HG02610 (cell line): ENCODE measurements at regions not wholly inside any gene's neighbourhood (a gene's known extent, or its start where the extent isn't known, plus 50 kb on each side); places are given as distances from the start of the nearest gene placed in this dataset.
"Not testable (repeated sequence)": the region's sequence is repeated elsewhere in the genome, so short reads cannot be mapped to it uniquely, and the experiment has no call there.

Experiments used
- ATAC-seq: cut with Tn5 transposase; IDR thresholded peaks from one replicate; pipeline ENCODE4 v1.9.1; 2021; ENCODE audit warnings: mild to moderate bottlenecking, moderate library complexity; ENCODE audit not compliant: unreplicated experiment

DNA sequence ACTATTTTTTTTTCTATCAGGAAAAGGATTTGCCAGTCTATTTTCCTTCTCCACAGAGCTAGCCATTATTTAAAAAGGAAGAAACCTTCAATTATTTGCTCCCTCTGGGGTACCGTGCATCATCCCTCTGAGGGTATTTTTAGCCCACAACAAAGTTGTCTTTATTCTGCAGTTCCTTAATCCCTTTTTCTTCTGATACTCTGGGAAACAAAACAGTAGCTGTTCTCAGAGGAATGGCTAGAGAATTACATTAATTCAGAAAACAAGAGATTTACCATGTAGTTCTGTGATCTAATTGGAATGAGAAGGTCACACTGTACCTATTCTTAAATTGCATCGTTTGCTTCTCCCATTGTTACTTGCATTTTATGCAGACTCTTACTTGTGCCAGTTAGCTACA, 1056.7 kb downstream of the STIM2 start:
- ATAC-seq: no peak

DNA sequence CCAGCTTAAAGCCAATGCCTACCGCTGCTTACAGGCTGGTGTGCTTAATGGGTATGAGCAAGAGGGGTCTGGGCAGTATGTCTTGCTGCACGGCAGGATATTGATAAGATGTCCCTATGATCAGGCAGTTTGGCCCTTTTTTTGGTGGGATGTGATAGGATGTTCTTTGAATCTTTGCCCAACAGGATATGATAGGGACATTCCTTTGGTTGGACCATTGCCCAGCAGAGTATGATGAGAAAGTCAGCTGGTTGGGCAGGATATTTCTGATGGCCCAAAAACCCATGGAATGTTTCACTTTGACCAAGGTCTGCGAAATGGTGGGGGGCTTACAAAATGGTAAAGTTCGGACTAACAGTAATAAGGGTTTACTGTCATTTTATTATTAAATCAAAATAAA, 1060.6 kb downstream of the STIM2 start:
- no peak for ATAC-seq

- no peak for ATAC-seq
These were observed 1068.3 kb downstream of the STIM2 start for GRCh38 chr4:27928761-27929540.

GRCh38 chr4:27930291-27930690, 1069.7 kb downstream of the STIM2 start:
- ATAC-seq: no peak

DNA sequence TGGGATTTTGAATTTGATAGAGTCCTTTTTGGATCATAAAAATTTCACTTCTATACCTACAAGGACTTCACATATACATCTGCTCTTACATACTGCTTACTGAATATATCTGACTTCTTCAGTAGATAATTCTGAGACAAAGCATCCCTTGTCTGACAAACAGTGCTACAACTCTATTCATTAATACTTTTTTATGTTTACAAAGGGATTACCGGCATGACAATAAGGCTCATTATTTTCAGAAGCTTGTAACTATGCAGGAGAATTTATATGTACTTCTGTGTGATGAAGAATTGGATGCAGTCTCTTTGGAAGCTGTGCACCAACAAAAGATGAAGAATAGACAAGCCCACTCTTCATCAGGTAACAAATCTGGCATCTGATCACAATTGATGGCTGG, 1070.3 kb downstream of the STIM2 start:
- ATAC-seq: no peak

DNA sequence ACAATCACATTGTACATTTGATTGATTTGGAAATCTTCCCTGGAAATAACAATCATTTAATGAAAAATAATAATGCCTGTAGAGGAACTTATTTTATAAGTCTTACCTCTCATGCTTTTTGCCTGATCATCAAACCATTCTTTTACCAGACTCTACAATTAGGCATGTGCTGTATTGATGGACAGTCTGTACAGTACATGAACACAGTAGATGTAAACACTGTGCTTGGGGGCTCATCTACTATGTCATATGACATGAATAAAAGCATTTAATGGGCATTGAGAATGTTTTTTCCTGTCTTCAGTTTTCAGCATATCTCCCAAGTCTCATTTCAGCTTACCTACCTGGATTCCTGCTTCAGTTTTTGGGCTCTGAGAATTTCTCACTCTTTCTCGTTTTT, 1070.9 kb downstream of the STIM2 start:
- no peak for ATAC-seq

- ATAC-seq: no peak
These were observed 1074.2 kb downstream of the STIM2 start for GRCh38 chr4:27934871-27935270.

GRCh38 chr4:27946799-27947198, 1086.2 kb downstream of the STIM2 start:
- ATAC-seq: no peak

DNA sequence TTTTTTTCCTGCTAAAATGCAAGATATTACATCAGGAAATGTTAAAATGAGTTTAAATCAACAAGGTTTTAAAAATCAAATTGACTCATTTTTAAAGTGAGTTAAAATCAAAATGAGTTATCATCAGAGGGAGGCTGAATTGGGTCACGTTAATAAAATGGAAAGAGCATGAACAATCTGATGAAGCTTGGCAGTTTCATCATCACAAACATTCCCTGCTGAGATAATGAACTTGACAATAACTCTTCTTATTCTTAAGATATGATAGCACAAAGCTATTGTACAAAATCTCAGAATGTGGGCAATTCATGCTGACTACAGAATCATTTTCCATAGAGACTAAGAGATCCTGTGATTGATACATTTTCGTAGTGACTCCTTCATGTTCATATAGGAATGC, 1086.7 kb downstream of the STIM2 start:
- no peak for ATAC-seq

DNA sequence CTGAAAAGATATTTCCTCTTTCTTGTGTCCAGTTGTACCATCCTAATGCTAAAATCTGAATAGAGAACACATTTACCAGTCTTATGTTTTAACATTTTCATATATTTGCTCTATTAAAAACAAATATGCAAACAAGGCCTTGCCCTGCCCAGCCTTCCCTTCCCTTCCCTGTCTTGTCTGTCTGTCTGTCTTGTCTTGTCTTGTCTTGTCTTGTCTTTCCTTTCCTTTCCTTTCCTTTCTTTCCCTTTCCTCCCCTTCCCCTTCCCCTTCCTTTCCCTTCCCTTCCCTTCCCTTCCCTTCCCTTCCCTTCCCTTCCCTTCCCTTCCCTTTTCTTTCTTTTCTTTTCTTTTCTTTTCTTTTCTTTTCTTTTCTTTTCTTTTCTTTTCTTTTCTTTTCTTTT, 1103.5 kb downstream of the STIM2 start:
- no peak for ATAC-seq

DNA sequence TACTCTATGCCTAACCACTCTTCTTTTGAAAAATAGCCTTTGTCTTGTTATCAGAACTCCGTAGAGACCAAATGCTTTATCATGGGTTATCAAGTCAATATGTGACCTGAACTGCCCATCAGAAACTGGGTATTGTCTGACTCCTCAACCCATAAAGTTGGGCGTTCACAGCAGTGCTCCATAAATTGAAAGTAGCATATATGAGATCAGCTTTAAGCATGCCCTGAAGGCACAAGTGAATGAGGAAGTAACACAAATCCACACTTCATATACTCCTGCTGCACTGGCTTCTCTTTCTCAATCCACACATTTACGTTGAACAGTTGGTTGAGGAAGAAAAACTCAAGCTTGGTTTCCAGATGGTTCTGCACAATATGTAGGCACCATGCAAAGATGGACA, 1106.0 kb downstream of the STIM2 start:
- no peak for ATAC-seq

DNA sequence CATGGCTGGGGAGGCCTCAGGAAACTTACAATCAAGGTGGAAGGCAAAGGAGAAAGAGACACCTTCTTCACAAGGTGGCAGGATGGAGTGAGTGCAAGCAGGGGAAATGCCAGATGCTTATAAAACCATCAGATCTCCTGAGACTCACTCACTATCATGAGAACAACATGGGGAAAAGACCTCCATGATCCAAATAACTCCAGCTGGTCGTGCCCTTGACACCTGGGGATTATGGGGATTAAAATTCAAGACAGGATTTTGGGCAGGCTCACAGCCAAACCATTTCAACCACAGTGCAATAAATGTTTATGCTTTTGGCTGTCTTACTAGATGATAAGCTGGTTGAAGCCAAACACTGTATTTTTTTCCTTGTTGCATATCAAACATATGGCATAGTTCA, 1112.4 kb downstream of the STIM2 start:
- no peak for ATAC-seq

DNA sequence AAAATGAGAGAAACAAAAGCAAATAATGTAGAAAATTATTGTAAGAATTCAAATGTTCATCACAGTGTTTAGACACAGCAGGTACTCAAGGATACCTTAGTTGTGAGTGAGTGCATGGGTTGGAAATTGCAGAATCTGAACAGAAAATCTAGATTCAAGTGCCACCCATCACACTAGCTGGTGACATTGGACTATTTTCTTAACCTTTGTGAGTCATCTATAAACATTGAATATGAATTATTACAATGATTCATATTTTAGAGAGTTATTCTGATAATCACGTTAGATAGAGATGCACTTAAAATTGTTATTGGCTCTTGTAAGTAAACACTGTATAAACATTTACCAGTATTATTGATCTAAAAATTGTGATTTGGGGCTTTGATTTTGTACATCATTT, 1113.1 kb downstream of the STIM2 start:
- no peak for ATAC-seq

GRCh38 chr4:27974339-27974738, 1113.7 kb downstream of the STIM2 start:
- no peak for ATAC-seq

DNA sequence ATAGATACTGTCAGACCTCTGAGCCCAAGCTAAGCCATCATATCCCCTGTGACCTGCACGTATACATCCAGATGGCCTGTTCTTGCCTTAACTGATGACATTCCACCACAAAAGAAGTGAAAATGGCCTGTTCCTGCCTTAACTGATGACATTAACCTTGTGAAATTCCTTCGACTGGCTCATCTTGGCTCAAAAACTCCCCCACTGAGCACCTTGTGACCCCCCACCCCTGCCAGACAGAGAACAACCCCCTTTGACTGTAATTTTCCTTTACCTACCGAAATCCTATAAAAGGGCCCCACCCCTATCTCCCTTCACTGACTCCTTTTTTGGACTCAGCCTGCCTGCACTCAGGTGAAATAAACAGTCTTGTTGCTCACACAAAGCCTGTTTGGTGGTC, 1114.2 kb downstream of the STIM2 start:
- ATAC-seq: not testable (repeated sequence)

DNA sequence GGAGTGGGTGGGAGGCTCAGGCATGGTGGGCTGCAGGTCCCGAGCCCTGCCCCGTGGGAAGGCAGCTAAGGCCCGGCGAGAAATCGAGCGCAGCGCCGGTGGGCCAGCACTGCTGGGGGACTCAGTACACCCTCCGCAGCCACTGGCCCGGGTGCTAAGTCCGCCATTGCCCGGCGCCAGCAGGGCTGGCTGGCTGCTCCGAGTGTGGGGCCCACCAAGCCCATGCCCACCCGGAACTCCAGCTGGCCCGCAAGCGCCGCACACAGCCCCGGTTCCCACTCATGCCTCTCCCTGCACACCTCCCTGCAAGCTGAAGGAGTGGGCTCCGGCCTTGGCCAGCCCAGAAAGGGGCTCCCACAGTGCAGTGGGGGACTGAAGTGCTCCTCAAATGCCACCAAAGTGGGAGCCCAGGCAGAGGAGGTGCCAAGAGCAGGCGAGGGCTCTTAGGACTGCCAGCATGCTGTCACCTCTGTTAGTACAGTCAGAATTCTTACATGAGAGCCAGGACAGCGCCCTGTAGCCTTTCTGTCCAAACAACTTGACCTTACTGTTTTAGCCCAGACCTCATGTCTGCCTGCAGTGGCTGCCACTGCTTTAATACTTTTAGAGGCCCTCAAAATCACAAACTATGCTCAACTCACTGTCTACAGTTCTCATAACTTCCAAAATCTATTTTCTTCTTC, 1117.9 kb downstream of the STIM2 start:
- ATAC-seq: not testable (repeated sequence)

DNA sequence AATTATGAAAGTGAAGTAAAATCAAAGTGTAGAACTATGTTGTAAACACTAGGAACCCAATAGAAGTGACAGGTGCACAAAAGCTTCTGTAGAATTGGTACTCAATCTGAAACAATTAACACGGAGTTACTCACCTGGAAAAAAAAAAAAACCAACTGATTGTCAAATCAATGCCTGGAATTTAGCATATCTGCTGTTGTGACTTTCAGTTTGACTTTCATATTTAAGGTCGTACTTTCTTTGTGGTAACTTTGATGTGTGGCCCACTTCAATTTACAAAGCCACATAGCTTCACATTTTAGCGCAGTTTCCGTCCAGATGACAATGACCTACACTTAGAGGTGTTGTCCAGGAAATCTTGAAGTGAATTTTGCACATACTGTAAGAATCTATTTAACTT, 1124.9 kb downstream of the STIM2 start:
- no peak for ATAC-seq

DNA sequence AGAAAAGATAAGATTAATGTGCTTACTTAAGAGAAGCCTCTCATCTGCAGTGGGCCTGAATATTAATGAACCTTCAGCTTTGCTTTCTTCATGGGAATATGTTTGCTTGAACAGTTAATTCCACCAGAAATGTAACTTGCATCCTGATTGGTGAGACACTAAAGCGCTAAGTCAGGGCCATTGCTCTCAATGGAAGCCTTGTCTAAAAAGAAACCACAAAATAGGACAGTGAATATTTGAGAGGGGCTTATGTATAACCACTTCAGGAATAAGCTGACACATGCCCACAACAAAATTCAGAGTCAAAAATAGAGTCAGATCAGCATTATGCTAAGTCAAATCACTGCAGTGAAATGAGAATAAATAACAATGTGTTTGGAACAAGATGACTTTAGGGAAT, 1125.8 kb downstream of the STIM2 start:
- no peak for ATAC-seq

DNA sequence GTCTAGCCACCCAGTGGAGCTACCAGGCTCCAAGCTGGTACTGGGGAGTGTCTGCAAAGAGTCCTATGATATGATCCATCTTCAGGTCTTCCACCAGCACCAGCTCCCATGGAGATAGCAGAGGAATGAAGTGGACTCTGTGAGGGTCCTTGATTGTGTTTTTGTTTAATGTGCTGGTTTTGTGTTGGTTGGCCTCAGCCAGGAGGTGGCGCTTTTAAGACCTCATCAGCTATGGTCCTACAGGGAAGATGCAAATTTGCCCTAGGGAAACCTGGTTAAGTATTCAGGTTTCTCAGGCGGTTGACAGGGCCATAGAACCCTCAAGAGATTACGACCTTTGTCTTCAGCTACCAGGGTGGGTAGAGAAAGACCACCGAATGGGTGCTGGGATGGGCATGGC, 1141.1 kb downstream of the STIM2 start:
- ATAC-seq: no peak

- ATAC-seq: no peak
These were observed 1143.9 kb downstream of the STIM2 start for GRCh38 chr4:28004520-28004919.

- no peak for ATAC-seq
These were observed 1145.4 kb downstream of the STIM2 start for GRCh38 chr4:28006021-28006420.

DNA sequence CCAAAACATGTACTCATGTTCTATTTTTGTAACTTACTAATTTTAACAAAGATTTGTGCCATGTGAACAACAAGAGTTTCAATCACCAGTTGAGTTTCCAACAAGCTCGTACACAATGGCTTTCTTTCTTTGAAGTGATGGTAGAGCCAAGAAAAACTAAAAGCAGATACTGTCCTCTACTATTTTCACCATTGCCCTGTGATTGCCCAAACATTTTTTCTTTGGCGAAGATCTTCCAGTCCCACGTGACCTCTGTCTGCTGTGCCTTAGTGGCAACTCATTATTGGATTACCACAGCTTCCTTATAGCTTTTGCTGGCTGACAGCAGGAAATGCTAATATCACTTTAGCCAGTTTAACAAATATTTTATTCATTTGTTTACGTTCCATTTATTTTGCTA, 1147.1 kb downstream of the STIM2 start:
- ATAC-seq: no peak

GRCh38 chr4:28009541-28009940, 1148.9 kb downstream of the STIM2 start:
- ATAC-seq: no peak
